Stimulated activated CD4-positive, alpha-beta T cell treated with anti-CD3 and anti-CD28 coated beads, TNF-alpha, amount 100 ng/mL, for 1 hour (primary cell): ENCODE measurements at regions not wholly inside any gene's neighbourhood (a gene's known extent, or its start where the extent isn't known, plus 50 kb on each side); places are given as distances from the start of the nearest gene placed in this dataset.

Experiments
- DNase-seq, 3 donors: peaks; one replicate each; pipeline ENCODE4 v3.0.0-alpha.2; 2020; ENCODE audit warnings: low read depth in 3 of 3, low spot score in 1 of 3

- DNase-seq = no peak
These were observed 108.3 kb downstream of the CHST1 start for GRCh38 chr11:45556851-45557707.

GRCh38 chr11:45554230-45554967, 111.0 kb downstream of the CHST1 start:
- DNase-seq = no peak

GRCh38 chr11:45553383-45553936, 112.0 kb downstream of the CHST1 start:
- no peak for DNase-seq

DNA sequence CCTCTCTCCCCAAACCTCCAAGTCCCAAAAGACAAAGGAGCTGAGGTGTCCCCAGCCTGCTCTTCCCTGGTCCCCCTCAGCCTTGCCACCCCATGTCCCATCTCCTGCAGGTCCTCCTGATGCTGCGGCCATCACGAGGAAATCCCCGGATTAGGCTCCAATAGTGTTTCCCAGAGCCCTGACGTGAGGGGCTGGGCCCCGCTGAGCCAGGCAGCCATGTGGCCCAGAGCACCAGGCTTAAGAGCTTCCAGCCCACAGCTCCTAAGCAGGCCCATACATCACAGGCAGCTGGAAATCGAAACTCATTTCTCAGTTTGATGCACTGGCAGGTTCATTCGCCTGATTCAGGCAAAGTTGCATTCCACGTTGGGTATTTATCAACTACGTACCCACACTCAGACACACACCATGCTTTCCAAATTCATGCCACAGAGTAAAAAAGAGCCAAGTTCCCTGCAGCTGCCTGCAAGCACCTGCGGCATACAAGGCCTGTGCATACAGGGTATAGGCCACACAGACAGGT, 114.2 kb downstream of the CHST1 start:
- no peak for DNase-seq

DNA sequence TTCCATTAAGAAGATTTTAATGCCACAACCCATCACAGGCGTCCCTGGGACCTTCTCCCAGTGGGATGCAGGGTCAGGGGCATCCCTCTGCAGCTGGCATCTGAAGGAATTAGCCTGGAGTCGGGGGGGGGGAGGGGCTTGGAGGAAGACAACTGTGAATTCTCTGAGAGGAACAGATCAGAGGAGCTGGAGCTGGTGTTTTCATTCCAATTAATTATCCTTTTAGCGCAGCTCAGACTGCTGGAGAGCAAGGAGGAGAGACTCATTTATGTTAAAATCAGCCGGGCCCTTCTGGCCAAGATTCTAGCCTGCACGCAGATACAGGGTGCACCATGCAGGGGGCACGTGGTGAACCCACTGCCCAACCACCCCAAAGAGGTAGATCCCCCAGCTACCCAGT, 116.2 kb downstream of the CHST1 start:
- DNase-seq = no peak

- DNase-seq = no peak
These were observed 119.1 kb downstream of the CHST1 start for GRCh38 chr11:45546366-45546765.

DNA sequence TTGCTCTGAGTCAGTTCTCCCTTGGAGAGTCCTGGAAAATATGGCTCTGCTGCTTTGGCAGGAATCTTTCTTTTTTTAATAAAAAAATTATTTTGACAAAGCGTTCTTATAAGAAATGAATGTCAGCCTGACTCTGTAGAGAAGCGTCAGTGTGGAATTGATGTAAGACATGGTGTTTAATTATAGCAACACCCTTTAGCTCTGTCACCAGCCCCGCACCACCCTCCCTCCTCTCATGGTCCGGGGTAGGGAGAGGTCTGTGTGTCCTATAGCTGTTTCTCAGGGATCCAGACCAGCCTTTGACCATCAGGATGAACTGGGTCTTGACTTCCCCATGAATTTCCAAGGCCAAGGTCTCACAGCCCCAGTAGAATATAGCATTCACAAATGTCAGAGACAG, 120.6 kb downstream of the CHST1 start:
- DNase-seq = no peak

- no peak for DNase-seq
These were observed 121.5 kb downstream of the CHST1 start for GRCh38 chr11:45543808-45544422.

DNA sequence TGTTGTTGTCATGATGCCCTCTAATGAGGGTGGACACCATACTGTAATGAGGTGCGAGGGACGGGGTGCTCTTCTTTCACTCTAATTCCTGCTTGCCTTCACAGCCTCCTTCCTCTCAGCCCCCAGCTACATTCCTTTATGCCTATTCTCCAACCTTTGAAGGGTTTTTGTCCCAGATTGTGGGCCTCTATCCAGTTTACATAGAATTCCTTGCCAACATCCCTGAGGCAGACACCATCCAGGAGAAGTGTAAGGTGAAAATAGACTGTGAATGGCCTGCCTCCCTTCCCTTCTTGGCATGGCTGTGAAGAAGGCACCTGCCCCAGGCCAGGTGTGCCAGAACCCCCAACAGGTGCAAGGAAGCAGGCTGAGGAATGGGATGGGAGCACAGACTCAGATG, 122.3 kb downstream of the CHST1 start:
- no peak for DNase-seq

- no peak for DNase-seq
These were observed 123.6 kb downstream of the CHST1 start for GRCh38 chr11:45541693-45542434.

DNA sequence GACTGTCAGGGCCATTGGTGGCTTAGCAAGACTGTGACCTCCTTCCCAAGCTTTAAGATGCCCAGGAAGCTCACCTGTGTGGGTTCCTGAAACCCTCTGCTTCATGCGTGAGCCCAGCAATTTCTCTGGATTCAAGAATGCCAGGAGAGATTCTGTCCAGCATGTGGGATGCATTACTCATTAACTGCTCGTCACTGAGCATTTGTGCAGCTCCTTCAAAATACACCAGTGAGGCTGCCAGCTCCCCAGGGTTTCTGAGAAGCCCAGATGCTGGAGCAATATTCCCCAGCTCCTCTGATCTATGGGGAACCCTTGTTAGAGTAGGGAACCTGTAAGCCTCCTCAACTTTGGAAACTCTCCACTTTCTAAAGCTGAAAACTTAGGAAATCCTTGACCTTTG, 126.5 kb downstream of the CHST1 start:
- no peak for DNase-seq

- no peak for DNase-seq
These were observed 127.1 kb downstream of the CHST1 start for GRCh38 chr11:45538363-45538762.

DNA sequence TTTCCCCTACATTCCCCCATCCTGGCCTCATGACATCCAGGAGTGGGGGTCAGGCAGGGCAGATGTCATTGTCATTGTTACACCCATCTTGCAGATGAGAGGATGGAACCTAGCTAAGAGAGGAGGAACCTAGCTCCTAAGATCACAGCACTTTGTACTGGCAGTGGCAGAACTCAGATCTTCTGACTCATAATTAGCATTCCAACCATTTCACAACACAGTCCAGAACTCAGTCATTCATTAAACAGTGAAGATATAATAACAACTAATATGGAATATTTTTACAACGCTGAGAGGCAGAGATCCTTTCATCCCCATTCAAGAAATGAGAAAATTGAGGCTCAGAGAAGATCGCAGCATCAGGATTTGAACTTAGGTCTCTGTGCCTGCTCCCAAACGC, 127.8 kb downstream of the CHST1 start:
- no peak for DNase-seq

GRCh38 chr11:45535033-45535432, 130.4 kb downstream of the CHST1 start:
- DNase-seq = no peak

GRCh38 chr11:45534132-45534531, 131.3 kb downstream of the CHST1 start:
- no peak for DNase-seq

- no peak for DNase-seq
These were observed 132.9 kb downstream of the CHST1 start for GRCh38 chr11:45532546-45532945.

DNA sequence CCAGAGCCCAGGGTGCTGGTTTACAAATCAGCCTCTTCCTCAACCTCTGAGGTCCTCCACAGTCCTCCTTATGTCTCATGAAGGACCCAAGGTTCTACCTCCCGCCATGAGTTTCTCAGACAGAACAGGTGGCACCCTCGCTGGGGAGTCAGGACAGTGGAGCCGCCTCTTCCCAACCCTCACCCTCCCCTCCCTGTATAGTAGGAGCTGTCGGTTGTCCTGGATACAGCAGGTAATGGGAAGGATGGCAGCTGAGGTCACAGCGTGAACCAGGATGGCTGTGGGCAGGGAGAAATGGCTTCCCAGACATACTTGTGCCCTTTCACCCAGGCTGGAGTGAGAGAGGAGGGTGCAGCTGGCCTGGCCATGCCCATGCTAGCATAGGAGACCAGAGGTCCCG, 134.6 kb downstream of the CHST1 start:
- DNase-seq = no peak

GRCh38 chr11:45530111-45530510, 135.3 kb downstream of the CHST1 start:
- DNase-seq = no peak

DNA sequence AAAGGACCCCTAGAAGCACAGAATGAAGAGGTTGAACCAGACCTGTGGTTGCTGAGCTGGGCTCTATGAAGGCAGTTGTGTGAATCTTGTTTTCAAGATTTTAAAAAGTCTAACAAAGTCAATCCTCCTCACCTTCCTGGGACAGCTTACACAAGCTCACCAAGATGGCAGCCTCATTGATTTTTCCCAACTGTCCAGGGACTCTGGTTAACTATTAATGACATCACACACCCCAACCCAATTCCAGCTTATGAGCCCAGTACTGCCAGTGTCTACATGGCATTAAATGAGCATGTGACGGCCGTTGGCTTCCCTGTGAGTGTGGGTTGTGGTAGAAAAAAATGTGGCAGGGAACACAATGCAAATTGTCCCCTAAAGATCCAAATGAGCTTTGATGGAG, 137.0 kb downstream of the CHST1 start:
- DNase-seq = no peak

DNA sequence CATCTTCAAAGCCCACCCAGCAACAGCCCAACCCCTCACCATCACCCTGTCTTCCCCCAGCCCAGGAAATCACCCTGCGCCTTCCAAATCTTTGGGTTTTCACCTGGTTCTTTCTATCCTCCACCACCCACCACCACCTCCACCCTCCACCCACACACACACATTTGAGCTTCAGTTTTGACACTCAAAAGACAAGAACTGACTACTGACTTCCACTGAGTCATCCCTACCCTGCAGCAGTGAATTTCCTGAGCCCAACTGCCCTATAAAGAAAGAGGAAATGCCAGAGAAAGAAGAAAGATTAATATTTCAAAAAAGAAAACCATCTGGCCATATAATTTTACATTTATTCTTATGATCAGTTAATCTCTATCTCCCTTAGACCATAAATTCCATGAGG, 137.5 kb downstream of the CHST1 start:
- no peak for DNase-seq

- DNase-seq = no peak
These were observed 140.0 kb downstream of the CHST1 start for GRCh38 chr11:45525393-45525792.
